NCI-H748 (cell line): ENCODE measurements at regions not wholly inside any gene's neighbourhood (a gene's known extent, or its start where the extent isn't known, plus 50 kb on each side); places are given as distances from the start of the nearest gene placed in this dataset.
A peak's percentile ranks its signal among the peaks of the same experiment; 100 is the strongest.
"Not testable (repeated sequence)": the region's sequence is repeated elsewhere in the genome, so short reads cannot be mapped to it uniquely, and the experiment has no call there.

Experiments used
- DNase-seq: peaks from one replicate; lab custom pipeline; 2025; ENCODE audit not compliant: unreplicated experiment; lab: John Stamatoyannopoulos, UW

- no peak for DNase-seq
These were observed 216.4 kb downstream of the DLEU7 start for GRCh38 chr13:50627111-50627510.

GRCh38 chr13:50628512-50628911 is 215.0 kb downstream of the DLEU7 start:
- DNase-seq, result not testable (repeated sequence)

GRCh38 chr13:50629497-50629896 is 214.0 kb downstream of the DLEU7 start:
- DNase-seq, result peak; percentile 33

GRCh38 chr13:50629966-50630365 is 213.5 kb downstream of the DLEU7 start:
- no peak for DNase-seq

GRCh38 chr13:50631041-50631440 is 212.5 kb downstream of the DLEU7 start:
- no peak for DNase-seq

- no peak for DNase-seq
These were observed 209.2 kb downstream of the DLEU7 start for GRCh38 chr13:50634339-50634738.

GRCh38 chr13:50635504-50635903 is 208.0 kb downstream of the DLEU7 start:
- no peak for DNase-seq

- peak; percentile 68 for DNase-seq
These were observed 207.3 kb downstream of the DLEU7 start for GRCh38 chr13:50636007-50636704.

GRCh38 chr13:50643060-50643459 is 200.4 kb downstream of the DLEU7 start:
- no peak for DNase-seq

- no peak for DNase-seq
These were observed 199.2 kb downstream of the DLEU7 start for GRCh38 chr13:50644081-50644871.

- DNase-seq, result no peak
These were observed 198.4 kb downstream of the DLEU7 start for GRCh38 chr13:50645092-50645491.

GRCh38 chr13:50646070-50646469 is 197.4 kb downstream of the DLEU7 start:
- no peak for DNase-seq

- DNase-seq, result no peak
These were observed 194.3 kb downstream of the DLEU7 start for GRCh38 chr13:50649211-50649610.

- peak; percentile 11 for DNase-seq
These were observed 192.6 kb downstream of the DLEU7 start for GRCh38 chr13:50650592-50651504.

GRCh38 chr13:50651922-50652321 is 191.6 kb downstream of the DLEU7 start:
- no peak for DNase-seq

- DNase-seq, result no peak
These were observed 189.2 kb downstream of the DLEU7 start for GRCh38 chr13:50654331-50654730.

GRCh38 chr13:50661881-50662280 is 181.6 kb downstream of the DLEU7 start:
- DNase-seq, result not testable (repeated sequence)

- DNase-seq, result no peak
These were observed 178.5 kb downstream of the DLEU7 start for GRCh38 chr13:50664951-50665350.

- no peak for DNase-seq
These were observed 175.4 kb downstream of the DLEU7 start for GRCh38 chr13:50668049-50668448.

- peak; percentile 15 for DNase-seq
These were observed 174.7 kb downstream of the DLEU7 start for GRCh38 chr13:50668691-50669271.

- DNase-seq, result peak; percentile 34
These were observed 173.2 kb downstream of the DLEU7 start for GRCh38 chr13:50670272-50670671.
